ENCODE measurements at regions not wholly inside any gene's neighbourhood (a gene's known extent, or its start where the extent isn't known, plus 50 kb on each side); places are given as distances from the start of the nearest gene placed in this dataset.

DNA sequence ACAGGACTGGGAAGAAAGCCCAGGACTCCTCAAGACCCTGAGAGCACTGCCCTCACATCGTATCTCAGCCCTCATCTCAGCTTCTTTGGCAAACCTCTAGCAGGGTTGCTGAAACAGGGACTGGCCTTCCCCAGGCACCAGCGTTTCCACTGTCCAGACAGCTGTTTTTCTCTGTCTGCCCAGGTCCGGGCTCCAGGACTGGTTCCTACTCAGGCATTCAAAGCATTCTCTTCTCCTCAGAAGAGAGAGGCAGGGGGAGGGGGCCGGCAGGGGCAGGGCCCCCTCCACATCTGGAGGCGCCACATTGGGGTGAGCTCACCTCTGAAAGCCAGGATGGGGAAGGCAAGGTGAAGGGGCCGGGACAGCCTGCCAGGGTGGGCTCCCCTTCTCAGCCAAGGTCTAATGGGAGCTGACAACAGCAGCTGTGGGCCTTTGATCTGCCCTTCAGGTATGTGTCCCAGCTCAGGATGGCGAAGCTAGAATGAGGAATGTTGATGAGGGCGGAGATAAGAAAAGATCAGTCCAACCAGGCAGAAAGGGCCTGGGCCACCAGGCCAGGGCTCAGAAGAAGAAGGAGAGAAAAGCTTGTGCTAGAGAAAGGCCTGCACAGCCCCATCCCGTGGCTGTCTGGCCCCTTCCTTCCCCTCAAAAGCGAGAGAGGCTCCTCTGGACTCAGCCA lies 60.4 kb downstream of the PJA1 start:
- Histone ChIP-seq H3K4me3 (ENCODE audit: low read depth, low read length) (no peak overlapping the region), H3K27me3 (ENCODE audit: control insufficient read depth, insufficient read depth, low read length) (no peaks in the 10 kb centered on the region), H3K36me3 (ENCODE audit: control insufficient read depth, insufficient read depth, low read length) (no peaks in the 10 kb centered on the region)
- POLR2A ChIA-PET, result no interaction called here
- CTCF ChIA-PET, result interaction anchor here (1.5 kb wide), 1 partner anchor 11 kb away, joined by 6 read pairs; no protein-coding TSS in a partner anchor
- TF ChIP-seq, protein P1, sequence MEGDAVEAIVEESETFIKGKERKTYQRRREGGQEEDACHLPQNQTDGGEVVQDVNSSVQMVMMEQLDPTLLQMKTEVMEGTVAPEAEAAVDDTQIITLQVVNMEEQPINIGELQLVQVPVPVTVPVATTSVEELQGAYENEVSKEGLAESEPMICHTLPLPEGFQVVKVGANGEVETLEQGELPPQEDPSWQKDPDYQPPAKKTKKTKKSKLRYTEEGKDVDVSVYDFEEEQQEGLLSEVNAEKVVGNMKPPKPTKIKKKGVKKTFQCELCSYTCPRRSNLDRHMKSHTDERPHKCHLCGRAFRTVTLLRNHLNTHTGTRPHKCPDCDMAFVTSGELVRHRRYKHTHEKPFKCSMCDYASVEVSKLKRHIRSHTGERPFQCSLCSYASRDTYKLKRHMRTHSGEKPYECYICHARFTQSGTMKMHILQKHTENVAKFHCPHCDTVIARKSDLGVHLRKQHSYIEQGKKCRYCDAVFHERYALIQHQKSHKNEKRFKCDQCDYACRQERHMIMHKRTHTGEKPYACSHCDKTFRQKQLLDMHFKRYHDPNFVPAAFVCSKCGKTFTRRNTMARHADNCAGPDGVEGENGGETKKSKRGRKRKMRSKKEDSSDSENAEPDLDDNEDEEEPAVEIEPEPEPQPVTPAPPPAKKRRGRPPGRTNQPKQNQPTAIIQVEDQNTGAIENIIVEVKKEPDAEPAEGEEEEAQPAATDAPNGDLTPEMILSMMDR (IDR thresholded peaks at IDR 0.05; ENCODE audit: insufficient read depth, low read depth, low read length), result no peak
- no peak for DNase-seq (ENCODE audit: low read depth)

DNA sequence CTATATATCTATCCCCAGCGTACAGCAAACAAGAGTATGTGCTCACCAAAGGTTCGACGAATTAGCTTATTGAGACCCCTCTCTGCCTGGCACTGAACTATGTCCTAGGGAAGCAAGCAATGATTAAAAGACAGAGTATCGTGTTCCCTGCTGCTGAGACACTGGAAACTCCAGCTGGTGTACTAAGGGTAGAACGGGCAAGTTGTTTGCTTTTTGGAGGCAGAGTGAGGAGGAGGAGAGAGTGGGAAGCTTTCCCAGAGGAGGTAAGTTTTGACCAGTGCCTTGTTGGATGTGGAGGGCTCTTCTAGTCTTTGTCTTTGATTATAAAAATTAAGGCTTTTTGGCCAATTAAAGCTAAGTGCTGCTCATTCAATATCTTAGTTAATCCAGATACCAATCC lies 61.7 kb downstream of the PJA1 start:
- no peaks in the 10 kb centered on the region for H3K27me3 ChIP-seq (ENCODE audit: control insufficient read depth, insufficient read depth, low read length)
- POLR2A ChIA-PET, result no interaction called here
- CTCF ChIA-PET, result no interaction called here
- no peaks in the 10 kb centered on the region for H3K36me3 ChIP-seq (ENCODE audit: control insufficient read depth, insufficient read depth, low read length)
- TF ChIP-seq, protein P1 (IDR thresholded peaks at IDR 0.05; ENCODE audit: insufficient read depth, low read depth, low read length), result no peak
- no peak overlapping the region for H3K4me3 ChIP-seq (ENCODE audit: low read depth, low read length)
- DNase-seq (ENCODE audit: low read depth), result no peak

DNA sequence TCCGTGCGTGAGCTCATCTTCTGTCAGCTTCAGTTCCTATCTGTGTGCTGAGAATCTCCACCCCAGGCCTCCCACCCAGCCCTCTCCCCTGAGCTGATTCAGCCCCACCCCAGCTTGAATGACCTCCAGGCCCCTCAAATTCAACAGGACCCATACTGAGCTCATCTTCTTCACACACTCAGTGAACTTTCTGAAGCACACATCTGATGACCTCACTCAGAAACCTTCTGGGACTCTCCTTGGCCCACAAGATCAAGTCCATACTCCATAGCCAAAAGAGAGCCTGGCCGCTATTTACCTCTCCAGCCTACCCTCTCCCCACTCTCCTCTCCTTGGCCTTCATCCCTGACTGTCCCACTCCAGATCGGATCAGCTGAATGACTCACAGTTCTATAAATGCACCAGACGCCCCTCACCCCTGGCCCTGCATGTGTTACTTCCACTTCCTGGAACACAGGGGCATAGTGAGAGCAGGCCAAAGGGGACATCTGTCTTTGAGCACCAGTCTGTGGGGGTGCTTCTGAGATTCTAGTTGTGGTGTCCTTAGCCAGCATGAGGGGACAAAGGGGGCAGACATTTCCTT lies 62.5 kb downstream of the PJA1 start:
- DNase-seq (ENCODE audit: low read depth), result no peak
- H3K4me3 ChIP-seq (ENCODE audit: low read depth, low read length), result no peak overlapping the region
- no peaks in the 10 kb centered on the region for H3K36me3 ChIP-seq (ENCODE audit: control insufficient read depth, insufficient read depth, low read length)
- H3K27me3 ChIP-seq (ENCODE audit: control insufficient read depth, insufficient read depth, low read length), result no peaks in the 10 kb centered on the region
- ChIA-PET POLR2A (no interaction called here), CTCF (interaction anchor here (1.0 kb wide), 1 partner anchor 9 kb away, joined by 4 read pairs; no protein-coding TSS in a partner anchor)
- TF ChIP-seq, protein P1 (IDR thresholded peaks at IDR 0.05; ENCODE audit: insufficient read depth, low read depth, low read length), result no peak

DNA sequence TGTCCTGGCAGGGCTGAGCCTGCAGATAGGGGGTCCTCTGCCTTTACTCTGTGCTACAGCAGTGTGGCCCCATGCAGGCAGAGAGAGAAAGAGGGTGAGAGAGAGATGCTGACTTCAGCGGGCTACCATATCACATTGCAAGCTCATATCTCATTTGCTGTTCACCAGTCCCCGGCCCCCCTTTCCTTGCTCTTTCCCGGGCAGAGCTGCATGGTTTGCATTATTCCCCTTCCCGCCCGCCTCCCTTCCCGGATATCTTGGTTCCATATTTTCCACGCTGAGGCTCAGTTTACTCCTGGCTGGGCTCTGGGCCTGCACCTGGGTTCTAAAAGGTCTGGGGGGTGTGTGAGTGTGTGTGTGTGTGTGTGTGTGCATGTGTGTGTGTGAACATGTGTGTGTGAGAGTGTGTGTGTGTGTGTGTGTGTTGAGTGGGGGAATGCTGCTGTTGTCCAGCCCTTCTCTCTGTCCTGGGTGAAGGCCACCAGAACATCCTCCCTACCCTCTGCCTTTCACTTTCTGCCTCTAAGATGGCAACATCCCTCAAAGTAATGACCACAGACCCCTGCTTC lies 63.5 kb downstream of the PJA1 start:
- Histone ChIP-seq H3K4me3 (ENCODE audit: low read depth, low read length) (no peak overlapping the region), H3K36me3 (ENCODE audit: control insufficient read depth, insufficient read depth, low read length) (no peaks in the 10 kb centered on the region), H3K27me3 (ENCODE audit: control insufficient read depth, insufficient read depth, low read length) (no peaks in the 10 kb centered on the region)
- POLR2A ChIA-PET, result no interaction called here
- no peak for DNase-seq (ENCODE audit: low read depth)
- TF ChIP-seq, protein P1 (IDR thresholded peaks at IDR 0.05; ENCODE audit: insufficient read depth, low read depth, low read length), result no peak
- CTCF ChIA-PET, result interaction anchor here (0.7 to 1.0 kb wide), 2 partner anchors 8 to 112 kb away, joined by 3 to 4 read pairs; no protein-coding TSS in a partner anchor

DNA sequence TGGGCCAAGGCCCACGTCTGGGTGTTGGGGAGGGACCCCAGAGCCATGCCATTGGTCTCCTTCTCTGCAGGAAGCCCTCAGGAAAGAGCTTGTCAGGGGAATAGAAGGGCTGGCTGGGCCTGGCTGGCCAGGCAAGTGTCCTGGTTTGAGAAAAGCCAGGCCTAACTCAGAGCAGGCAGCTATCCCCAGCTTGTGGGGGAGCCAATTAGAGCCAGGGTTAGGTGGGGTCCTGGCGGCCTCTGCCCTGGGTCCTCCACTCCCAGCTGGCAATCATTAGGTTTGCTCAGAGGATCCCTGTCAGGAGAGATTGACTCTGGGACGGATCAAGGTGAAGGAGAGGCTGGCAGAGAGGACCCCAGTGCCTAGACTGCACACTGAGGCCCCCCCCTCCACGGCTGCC lies 64.8 kb downstream of the PJA1 start:
- no peak for DNase-seq (ENCODE audit: low read depth)

More for the DNA sequence above, 64.8 kb downstream of the PJA1 start:
- Histone ChIP-seq H3K27me3 (ENCODE audit: control insufficient read depth, insufficient read depth, low read length) (no peaks in the 10 kb centered on the region), H3K36me3 (ENCODE audit: control insufficient read depth, insufficient read depth, low read length) (no peaks in the 10 kb centered on the region), H3K4me3 (ENCODE audit: low read depth, low read length) (no peak overlapping the region)
- ChIA-PET POLR2A (no interaction called here), CTCF (no interaction called here)
- TF ChIP-seq, protein P1 (IDR thresholded peaks at IDR 0.05; ENCODE audit: insufficient read depth, low read depth, low read length), result no peak

All from BJ (cell line).